ENCODE measurements at regions not wholly inside any gene's neighbourhood (a gene's known extent, or its start where the extent isn't known, plus 50 kb on each side); places are given as distances from the start of the nearest gene placed in this dataset.
"Not testable (repeated sequence)": the region's sequence is repeated elsewhere in the genome, so short reads cannot be mapped to it uniquely, and the experiment has no call there.

DNA sequence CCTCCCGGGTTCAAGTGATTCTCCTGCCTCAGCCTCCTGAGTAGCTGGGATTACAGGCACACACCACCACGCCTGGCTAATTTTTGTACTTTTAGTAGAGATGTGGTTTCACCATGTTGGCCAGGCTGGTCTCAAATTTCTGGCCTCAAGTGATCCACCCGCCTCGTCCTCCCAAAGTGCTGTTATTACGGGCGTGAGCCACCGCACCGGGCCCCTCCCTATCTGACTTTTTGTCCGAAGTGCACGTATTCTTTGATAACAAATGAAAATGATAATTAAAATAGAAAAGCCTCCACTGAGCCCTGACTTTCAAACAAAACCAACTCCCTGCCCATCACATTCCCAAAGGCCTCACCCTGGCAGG, 278.6 kb downstream of the TTC6 start:
- H3K27me3 Mint-ChIP-seq; ATAC-seq; H3K4me3 Mint-ChIP-seq; H3K9me3 ChIP-seq (ENCODE audit: control insufficient read depth, low read length, poor library complexity, severe bottlenecking); H3K4me1 Mint-ChIP-seq; DNase-seq; H3K27ac Mint-ChIP-seq; H3K36me3 Mint-ChIP-seq (ENCODE audit: low read depth): not testable (repeated sequence)

- Mint-ChIP-seq H3K27me3 (peaks cover 6% of the 10 kb centered on the region), H3K4me1 (peaks cover 7% of the 10 kb centered on the region), H3K36me3 (ENCODE audit: low read depth) (no peaks in the 10 kb centered on the region), H3K27ac (no peak overlapping the region), H3K4me3 (no peak overlapping the region)
- ATAC-seq (peak; percentile 84), DNase-seq (peak; percentile 34 to 68 (median 50))
- no peaks in the 10 kb centered on the region for H3K9me3 ChIP-seq (ENCODE audit: control insufficient read depth, low read length, poor library complexity, severe bottlenecking)
Measured at GRCh38 chr14:37874429-37875109, 279.1 kb downstream of the TTC6 start.

- H3K4me3 Mint-ChIP-seq, result no peak overlapping the region
- H3K36me3 Mint-ChIP-seq (ENCODE audit: low read depth), result no peaks in the 10 kb centered on the region
- no peak for DNase-seq
- no peak for ATAC-seq
- H3K4me1 Mint-ChIP-seq, result no peaks in the 10 kb centered on the region
- H3K27ac Mint-ChIP-seq, result no peak overlapping the region
- H3K9me3 ChIP-seq (ENCODE audit: control insufficient read depth, low read length, poor library complexity, severe bottlenecking), result no peaks in the 10 kb centered on the region
- H3K27me3 Mint-ChIP-seq, result peaks cover 10% of the 10 kb centered on the region
Measured at GRCh38 chr14:37888234-37888633, 292.8 kb downstream of the TTC6 start.

GRCh38 chr14:37889087-37889486, 293.7 kb downstream of the TTC6 start:
- ATAC-seq (no peak), DNase-seq (no peak)
- no peaks in the 10 kb centered on the region for H3K9me3 ChIP-seq (ENCODE audit: control insufficient read depth, low read length, poor library complexity, severe bottlenecking)
- no peaks in the 10 kb centered on the region for H3K4me1 Mint-ChIP-seq
- H3K27ac Mint-ChIP-seq, result no peak overlapping the region
- no peak overlapping the region for H3K4me3 Mint-ChIP-seq
- peaks cover 10% of the 10 kb centered on the region for H3K27me3 Mint-ChIP-seq
- H3K36me3 Mint-ChIP-seq (ENCODE audit: low read depth), result no peaks in the 10 kb centered on the region

- no peak overlapping the region for H3K4me3 Mint-ChIP-seq
- no peak overlapping the region for H3K27ac Mint-ChIP-seq
- peaks cover 16% of the 10 kb centered on the region for H3K27me3 Mint-ChIP-seq
- H3K36me3 Mint-ChIP-seq (ENCODE audit: low read depth), result no peaks in the 10 kb centered on the region
- no peaks in the 10 kb centered on the region for H3K4me1 Mint-ChIP-seq
- DNase-seq (no peak), ATAC-seq (no peak)
- no peaks in the 10 kb centered on the region for H3K9me3 ChIP-seq (ENCODE audit: control insufficient read depth, low read length, poor library complexity, severe bottlenecking)
Measured at GRCh38 chr14:37890095-37890494, 294.7 kb downstream of the TTC6 start.

DNA sequence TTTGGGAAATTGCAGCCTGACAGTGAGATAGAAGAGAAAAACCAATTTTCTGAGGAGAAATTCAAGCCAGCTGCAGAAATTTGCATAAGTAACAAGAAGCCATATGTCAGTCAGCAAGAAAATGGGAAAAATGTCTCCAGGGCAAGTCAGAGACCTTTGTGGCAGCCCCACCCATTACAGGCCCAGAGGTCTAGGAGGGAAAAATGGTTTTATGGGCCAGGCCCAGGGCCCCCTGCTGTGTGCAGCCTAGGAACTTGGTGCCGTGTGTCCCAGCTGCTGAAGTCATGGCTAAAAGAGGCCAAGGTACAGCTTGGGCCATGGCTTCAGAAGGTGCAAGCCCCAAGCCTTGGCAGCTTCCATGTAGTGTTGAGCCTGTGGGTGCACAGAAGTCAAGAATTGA, 296.1 kb downstream of the TTC6 start:
- ATAC-seq, DNase-seq: not testable (repeated sequence)
- H3K27me3 Mint-ChIP-seq, result peaks cover 24% of the 10 kb centered on the region

GRCh38 chr14:37894463-37894862, 299.0 kb downstream of the TTC6 start:
- H3K9me3 ChIP-seq (ENCODE audit: control insufficient read depth, low read length, poor library complexity, severe bottlenecking), result no peaks in the 10 kb centered on the region
- no peak overlapping the region for H3K4me3 Mint-ChIP-seq
- H3K27ac Mint-ChIP-seq, result no peak overlapping the region
- no peaks in the 10 kb centered on the region for H3K4me1 Mint-ChIP-seq
- no peaks in the 10 kb centered on the region for H3K36me3 Mint-ChIP-seq (ENCODE audit: low read depth)
- DNase-seq, result no peak
- peaks cover 39% of the 10 kb centered on the region for H3K27me3 Mint-ChIP-seq
- ATAC-seq, result no peak

More for the DNA sequence above, 296.1 kb downstream of the TTC6 start:
- H3K27ac Mint-ChIP-seq; H3K36me3 Mint-ChIP-seq (ENCODE audit: low read depth); H3K9me3 ChIP-seq (ENCODE audit: control insufficient read depth, low read length, poor library complexity, severe bottlenecking); H3K4me1 Mint-ChIP-seq; H3K4me3 Mint-ChIP-seq: not testable (repeated sequence)

- H3K27ac Mint-ChIP-seq, result no peak overlapping the region
- DNase-seq, result no peak
- no peak for ATAC-seq
- H3K4me1 Mint-ChIP-seq, result peaks cover 2% of the 10 kb centered on the region
- no peak overlapping the region for H3K4me3 Mint-ChIP-seq
- no peaks in the 10 kb centered on the region for H3K9me3 ChIP-seq (ENCODE audit: control insufficient read depth, low read length, poor library complexity, severe bottlenecking)
- no peaks in the 10 kb centered on the region for H3K36me3 Mint-ChIP-seq (ENCODE audit: low read depth)
- peaks cover 35% of the 10 kb centered on the region for H3K27me3 Mint-ChIP-seq
Measured at GRCh38 chr14:37899365-37899764, 303.9 kb downstream of the TTC6 start.

DNA sequence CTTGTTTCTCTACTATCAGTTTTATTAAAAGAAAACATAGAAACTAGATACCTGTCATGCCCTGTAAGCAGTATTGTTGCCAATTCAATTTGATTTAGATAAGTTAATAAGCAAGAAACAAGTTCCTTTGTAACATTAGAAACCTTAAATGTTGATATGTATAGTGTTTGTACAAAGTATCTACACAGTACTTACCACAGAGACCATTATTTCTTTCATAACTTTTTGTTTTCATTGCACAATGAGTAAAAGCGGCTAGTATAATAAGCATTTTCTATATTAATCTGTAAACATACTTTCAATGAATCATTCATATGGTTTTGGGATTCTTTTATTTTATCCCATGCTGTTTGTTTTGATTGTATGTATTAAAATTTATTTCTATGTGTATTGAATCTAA, 305.1 kb downstream of the TTC6 start:
- no peaks in the 10 kb centered on the region for H3K9me3 ChIP-seq (ENCODE audit: control insufficient read depth, low read length, poor library complexity, severe bottlenecking)
- peaks cover 27% of the 10 kb centered on the region for H3K27me3 Mint-ChIP-seq
- ATAC-seq (no peak), DNase-seq (no peak)
- peaks cover 2% of the 10 kb centered on the region for H3K4me1 Mint-ChIP-seq
- no peak overlapping the region for H3K27ac Mint-ChIP-seq
- H3K4me3 Mint-ChIP-seq, result no peak overlapping the region
- no peaks in the 10 kb centered on the region for H3K36me3 Mint-ChIP-seq (ENCODE audit: low read depth)

DNA sequence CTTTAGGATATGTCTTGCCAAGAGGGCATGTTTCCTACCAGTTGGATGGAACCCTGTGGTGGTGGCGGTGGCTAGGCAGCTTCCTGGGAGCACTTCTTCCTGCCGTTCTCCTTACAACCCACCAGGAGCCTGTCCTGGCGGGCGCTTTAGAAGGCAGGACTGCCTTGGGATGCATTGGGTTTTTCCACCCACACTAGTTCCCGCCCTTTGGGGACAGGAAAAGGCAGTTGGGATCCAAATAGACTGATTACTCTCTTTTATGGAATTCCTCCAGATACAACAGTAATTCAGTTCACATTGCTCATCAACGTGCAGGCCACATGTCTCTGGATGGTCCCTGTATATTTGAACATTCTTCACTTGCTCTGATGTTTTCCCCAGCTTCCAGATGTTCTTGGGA, 305.7 kb upstream of the SSTR1 start:
- no peaks in the 10 kb centered on the region for H3K36me3 Mint-ChIP-seq (ENCODE audit: low read depth)
- peaks cover 23% of the 10 kb centered on the region for H3K27me3 Mint-ChIP-seq

DNA sequence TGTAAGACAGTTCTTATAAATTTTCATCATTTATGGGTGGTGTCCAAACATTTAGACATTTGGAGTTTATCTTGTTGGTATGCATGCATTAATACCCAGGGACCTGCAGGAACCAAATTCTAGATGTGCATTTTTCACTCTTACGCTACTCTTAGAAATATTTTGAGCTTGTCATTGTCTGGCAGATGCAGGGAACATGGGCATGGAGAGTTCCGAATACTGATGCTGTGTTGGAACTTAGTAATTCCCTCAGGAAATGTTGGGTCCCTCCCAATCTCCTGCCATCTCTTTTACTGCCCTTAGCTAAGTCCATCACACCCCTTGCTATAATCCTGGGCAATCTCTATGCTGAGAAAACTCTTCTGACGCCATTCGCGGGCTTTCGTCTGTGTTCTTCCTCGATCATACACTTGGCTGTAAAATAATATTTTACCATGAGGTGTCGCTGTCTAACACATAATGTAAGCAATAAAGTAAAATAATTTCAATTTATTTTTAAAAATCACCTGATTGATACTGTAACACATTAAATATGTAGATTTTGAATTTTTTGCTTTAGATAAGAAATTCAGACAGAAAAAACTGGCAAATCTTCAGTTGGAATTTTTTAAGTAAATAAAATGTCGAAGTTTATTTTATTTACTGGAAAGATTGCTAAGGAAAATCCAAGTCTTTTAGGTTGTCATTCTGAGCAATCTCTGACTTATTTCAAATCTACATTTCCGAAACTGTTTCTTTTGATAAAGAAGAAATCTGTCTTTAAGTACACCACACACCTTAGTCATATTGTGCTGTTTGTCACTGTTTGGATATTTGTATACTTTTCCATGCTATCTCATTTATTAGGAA, 304.1 kb upstream of the SSTR1 start:
- Mint-ChIP-seq H3K4me1 (peaks cover 2% of the 10 kb centered on the region), H3K36me3 (ENCODE audit: low read depth) (no peaks in the 10 kb centered on the region), H3K27ac (no peak overlapping the region), H3K27me3 (peaks cover 15% of the 10 kb centered on the region), H3K4me3 (no peak overlapping the region)
- ATAC-seq, result no peak
- no peak for DNase-seq
- no peaks in the 10 kb centered on the region for H3K9me3 ChIP-seq (ENCODE audit: control insufficient read depth, low read length, poor library complexity, severe bottlenecking)

More for the DNA sequence above, 305.7 kb upstream of the SSTR1 start:
- no peaks in the 10 kb centered on the region for H3K9me3 ChIP-seq (ENCODE audit: control insufficient read depth, low read length, poor library complexity, severe bottlenecking)
- no peak for ATAC-seq
- Mint-ChIP-seq H3K27ac (no peak overlapping the region), H3K4me1 (peaks cover 2% of the 10 kb centered on the region), H3K4me3 (no peak overlapping the region)
- DNase-seq, result no peak

GRCh38 chr14:37924622-37925021, 283.1 kb upstream of the SSTR1 start:
- Mint-ChIP-seq H3K36me3 (ENCODE audit: low read depth) (no peaks in the 10 kb centered on the region), H3K4me1 (no peaks in the 10 kb centered on the region), H3K4me3 (no peak overlapping the region), H3K27ac (no peak overlapping the region), H3K27me3 (no peaks in the 10 kb centered on the region)
- no peak for DNase-seq
- H3K9me3 ChIP-seq (ENCODE audit: control insufficient read depth, low read length, poor library complexity, severe bottlenecking), result no peaks in the 10 kb centered on the region
- no peak for ATAC-seq

GRCh38 chr14:37932008-37932407, 275.7 kb upstream of the SSTR1 start:
- no peak for DNase-seq
- Mint-ChIP-seq H3K4me3 (no peak overlapping the region), H3K4me1 (no peaks in the 10 kb centered on the region), H3K27me3 (no peaks in the 10 kb centered on the region), H3K36me3 (ENCODE audit: low read depth) (no peaks in the 10 kb centered on the region), H3K27ac (no peak overlapping the region)
- no peaks in the 10 kb centered on the region for H3K9me3 ChIP-seq (ENCODE audit: control insufficient read depth, low read length, poor library complexity, severe bottlenecking)
- ATAC-seq, result no peak

DNA sequence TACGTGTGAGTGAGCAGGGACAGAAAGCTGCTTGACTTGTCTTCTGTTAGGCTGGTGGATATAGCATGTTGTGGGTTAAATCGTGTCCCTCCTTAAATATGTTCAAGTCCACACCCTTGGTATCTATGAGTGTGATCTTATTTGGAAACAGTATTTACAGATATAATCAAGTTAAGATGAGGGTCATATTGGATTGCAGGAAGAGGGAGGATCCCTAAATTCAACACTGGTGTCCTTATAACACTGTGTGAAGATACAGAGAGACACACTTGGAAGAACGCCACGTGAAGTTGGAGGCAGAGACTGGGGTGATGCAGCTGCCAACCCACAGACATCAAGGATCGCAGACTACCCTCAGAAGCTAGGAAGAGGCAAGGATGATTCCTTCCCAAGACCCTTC, 275.2 kb upstream of the SSTR1 start:
- DNase-seq, result no peak
- Mint-ChIP-seq H3K27me3 (no peaks in the 10 kb centered on the region), H3K36me3 (ENCODE audit: low read depth) (no peaks in the 10 kb centered on the region), H3K27ac (no peak overlapping the region), H3K4me3 (no peak overlapping the region), H3K4me1 (no peaks in the 10 kb centered on the region)
- H3K9me3 ChIP-seq (ENCODE audit: control insufficient read depth, low read length, poor library complexity, severe bottlenecking), result no peaks in the 10 kb centered on the region
- no peak for ATAC-seq
